Transverse colon (tissue), 4 donors: ENCODE measurements at regions not wholly inside any gene's neighbourhood (a gene's known extent, or its start where the extent isn't known, plus 50 kb on each side); places are given as distances from the start of the nearest gene placed in this dataset.

Experiments
- DNase-seq: peaks from one replicate; pipeline ENCODE4 v3.0.0-alpha.2; 2019
- H3K27ac ChIP-seq, 4 donors: fragments of 200-600 bp; sonication (generic); 2 replicates each; pipeline ENCODE4 v1.5.1; 2016 to 2018; ENCODE audit warnings: inconsistent platforms in 4 of 4
- H3K27me3 ChIP-seq: fragments of 200-600 bp; sonication (generic); 2 replicates; pipeline ENCODE4 v1.5.1; 2017; ENCODE audit warnings: inconsistent platforms
- H3K36me3 ChIP-seq, 4 donors: fragments of 200-600 bp; sonication (generic); 2 replicates each; pipeline ENCODE4 v1.5.1; 2017 to 2019; ENCODE audit warnings: inconsistent platforms in 4 of 4
- H3K4me1 ChIP-seq, 4 donors: fragments of 200-600 bp; sonication (generic); 2 replicates each; pipeline ENCODE4 v1.5.1; 2017 to 2020; ENCODE audit warnings: inconsistent platforms in 4 of 4
- H3K4me3 ChIP-seq, 4 donors: fragments of 200-600 bp; sonication (generic); 1 replicate in 1 of 4; 2 replicates in 3 of 4; pipeline versions ENCODE4 v1.5.1 to v1.6.1; 2017 to 2019; ENCODE audit warnings: inconsistent platforms in 4 of 4
- H3K9me3 ChIP-seq, 2 donors: fragments of 200-600 bp; sonication (generic); 2 replicates each; pipeline ENCODE4 v1.5.1; 2017 to 2019; ENCODE audit warnings: inconsistent platforms in 2 of 2
- CTCF ChIP-seq, 5 experiments: fragments of 200-600 bp in 3 of 5; fragments of 450-650 bp in 2 of 5; sonication (generic) in 3 of 5; IDR thresholded peaks; 1 replicate in 2 of 5; 2 replicates in 3 of 5; pipeline ENCODE4 v1.5.1; 2016 to 2017; ENCODE audit warnings: antibody characterized with exemption in 5 of 5, inconsistent platforms in 3 of 5, mild to moderate bottlenecking in 2 of 5, moderate library complexity in 1 of 5
- EP300 ChIP-seq: sonication (generic); formaldehyde crosslinking; IDR thresholded peaks from one replicate; pipeline ENCODE4 v1.6.1; 2017; ENCODE audit warnings: antibody characterized with exemption, low read depth
- POLR2A ChIP-seq: fragments of 450-650 bp; IDR thresholded peaks from one replicate; pipeline ENCODE4 v1.6.1; 2016; ENCODE audit warnings: antibody characterized with exemption, mild to moderate bottlenecking, moderate library complexity
- POLR2AphosphoS5 ChIP-seq, 3 donors: sonication (generic); formaldehyde crosslinking; IDR thresholded peaks; one replicate each; pipeline ENCODE4 v1.6.1; 2016; ENCODE audit warnings: antibody characterized with exemption in 3 of 3
- WGBS, 2 donors: methylation state at CpG; one replicate each; pipeline ENCODE4 v1.1.5; 2018; ENCODE audit warnings: low coverage in 1 of 2; 5-methylcytosine and 5-hydroxymethylcytosine counted together
- in situ Hi-C, 4 donors: fragments of 200-750 bp; cut with MboI; loops; one replicate each; pipeline versions ENCODE4 v1.15.0 to v1.15.1; 2017; ENCODE audit warnings: low sequenced_read_pairs in 3 of 4, low pct_ligation_motif_present in 1 of 4, low pct_unique_long_range_greater_than_20kb in 1 of 4
- intact Hi-C: fragments of 100-400 bp; cut with DNase I; formaldehyde crosslinking; loops from one replicate; pipeline ENCODE4 v1.15.1; 2023; ENCODE audit warnings: low total_unique reads

DNA sequence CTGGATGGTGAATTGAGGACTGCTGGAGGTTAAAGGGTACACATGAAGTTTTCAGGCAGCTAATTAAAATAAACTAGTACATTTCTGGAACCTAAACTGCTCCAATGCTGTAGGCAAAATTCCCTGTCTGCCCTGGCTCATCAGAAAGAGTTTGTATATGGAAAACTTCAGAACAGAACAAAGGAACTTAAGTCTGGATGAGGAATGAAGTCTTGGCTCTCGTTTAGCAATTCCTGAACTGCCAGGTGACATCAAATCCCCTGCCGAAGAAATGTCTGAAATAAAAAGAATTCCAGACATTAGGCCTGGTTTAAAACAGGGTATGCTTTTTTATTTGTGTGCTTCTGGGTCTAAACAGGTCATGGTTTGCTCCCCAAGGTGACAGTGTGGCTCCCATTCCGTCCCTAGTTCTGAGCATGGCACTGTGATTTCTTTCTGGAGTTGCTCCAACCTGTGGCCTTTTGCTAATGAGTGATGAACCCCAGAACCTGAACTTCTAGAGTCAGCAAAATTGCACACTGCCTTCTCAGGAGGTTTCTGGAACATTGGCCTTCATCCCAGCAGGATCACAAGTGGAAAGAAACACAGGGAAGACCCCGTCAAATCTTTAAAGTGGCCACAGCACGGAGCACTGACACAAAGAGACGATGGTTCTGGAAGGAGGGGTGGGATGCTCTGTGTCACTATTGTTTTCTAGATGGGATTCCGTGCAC lies 129.4 kb upstream of the NAA20 start:
- no peak for DNase-seq
- Histone ChIP-seq H3K4me3 (peak overlapping the region in 3 of 4 donors; percentile 19 to 47 (median 24)), H3K36me3 (peaks cover 0 to 2% (median 0%) of the 10 kb centered on the region in 4 donors), H3K27me3 (no peaks in the 10 kb centered on the region), H3K9me3 (no peaks in the 10 kb centered on the region), H3K4me1 (peaks cover 39 to 81% (median 66%) of the 10 kb centered on the region in 4 donors), H3K27ac (peak overlapping the region; percentile 86 to 90 (median 88))
- in situ Hi-C loops (loop anchor here in 1 of 4 donors (25.0 kb wide), 1 partner anchor 100 kb away; no protein-coding TSS in a partner anchor), intact Hi-C loops (loop anchor here (10.0 kb wide), 2 partner anchors 87 to 93 kb away; no protein-coding TSS in a partner anchor)
- WGBS, 2 donors, result 27 to 37% methylated on average over 4 to 7 of the region's 7 CpGs
- TF ChIP-seq POLR2A, result no peak
- TF ChIP-seq EP300, result no peak

DNA sequence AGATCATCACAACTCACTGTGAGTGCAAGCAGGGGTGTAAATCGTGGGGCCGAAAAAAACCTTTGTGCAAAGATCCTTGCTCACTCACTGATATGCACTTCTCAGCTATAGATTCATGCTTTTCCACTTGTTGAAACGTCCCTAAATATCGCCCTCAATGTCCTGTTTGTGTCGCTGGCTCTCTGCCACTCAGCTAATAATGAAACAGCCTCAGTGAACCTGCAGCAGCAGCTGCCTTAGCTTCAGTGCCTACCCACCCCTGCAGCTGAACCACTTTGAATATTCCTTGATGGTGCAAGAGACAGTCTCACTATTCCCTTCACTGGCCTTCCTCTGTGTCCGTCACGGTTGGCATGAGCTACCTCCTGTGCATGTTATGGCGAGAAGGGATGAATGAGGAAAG lies 128.9 kb upstream of the NAA20 start:
- in situ Hi-C loops, result loop anchor here in 1 of 4 donors (25.0 kb wide), 1 partner anchor 101 kb away; no protein-coding TSS in a partner anchor
- TF ChIP-seq POLR2A, result no peak
- no peak for TF ChIP-seq POLR2AphosphoS5 (IDR thresholded peaks at IDR 0.05)
- no peak for TF ChIP-seq CTCF (IDR thresholded peaks at IDR 0.05)
- no peak for TF ChIP-seq EP300
- Histone ChIP-seq H3K36me3 (peaks cover 0 to 3% (median 0%) of the 10 kb centered on the region in 4 donors), H3K27me3 (no peaks in the 10 kb centered on the region), H3K4me3 (peak overlapping the region in 2 of 4 donors; percentile 18 to 47), H3K27ac (peak overlapping the region; percentile 86 to 90 (median 88)), H3K9me3 (no peaks in the 10 kb centered on the region), H3K4me1 (peaks cover 39 to 81% (median 66%) of the 10 kb centered on the region in 4 donors)
- WGBS, 2 donors, result 23 to 39% methylated on average over 4 to 8 of the region's 8 CpGs
- peak; percentile 36 for DNase-seq
- intact Hi-C loops, result loop anchor here (10.0 kb wide), 2 partner anchors 87 to 93 kb away; no protein-coding TSS in a partner anchor

GRCh38 chr20:19889011-19889953 lies 127.9 kb upstream of the NAA20 start:
- Histone ChIP-seq H3K36me3 (peaks cover 0 to 3% (median 0%) of the 10 kb centered on the region in 4 donors), H3K4me1 (peaks cover 37 to 78% (median 62%) of the 10 kb centered on the region in 4 donors), H3K27ac (peak overlapping the region; percentile 86 to 90 (median 88)), H3K27me3 (no peaks in the 10 kb centered on the region), H3K9me3 (no peaks in the 10 kb centered on the region), H3K4me3 (peak overlapping the region in 3 of 4 donors; percentile 11 to 47 (median 18))
- peak; percentile 32 for DNase-seq
- intact Hi-C loops, result loop anchor here (10.0 kb wide), 2 partner anchors 86 to 94 kb away; no protein-coding TSS in a partner anchor
- TF ChIP-seq POLR2A, result peak; percentile 35
- no peak for TF ChIP-seq EP300
- no peak for TF ChIP-seq CTCF (IDR thresholded peaks at IDR 0.05)
- TF ChIP-seq POLR2AphosphoS5 (IDR thresholded peaks at IDR 0.05), result peak in 1 of 3 donors; percentile 63
- 11 to 16% methylated on average over 9 to 21 of the region's 21 CpGs for WGBS, 2 donors
- in situ Hi-C loops, result loop anchor here in 1 of 4 donors (25.0 kb wide), 1 partner anchor 102 kb away; no protein-coding TSS in a partner anchor

DNA sequence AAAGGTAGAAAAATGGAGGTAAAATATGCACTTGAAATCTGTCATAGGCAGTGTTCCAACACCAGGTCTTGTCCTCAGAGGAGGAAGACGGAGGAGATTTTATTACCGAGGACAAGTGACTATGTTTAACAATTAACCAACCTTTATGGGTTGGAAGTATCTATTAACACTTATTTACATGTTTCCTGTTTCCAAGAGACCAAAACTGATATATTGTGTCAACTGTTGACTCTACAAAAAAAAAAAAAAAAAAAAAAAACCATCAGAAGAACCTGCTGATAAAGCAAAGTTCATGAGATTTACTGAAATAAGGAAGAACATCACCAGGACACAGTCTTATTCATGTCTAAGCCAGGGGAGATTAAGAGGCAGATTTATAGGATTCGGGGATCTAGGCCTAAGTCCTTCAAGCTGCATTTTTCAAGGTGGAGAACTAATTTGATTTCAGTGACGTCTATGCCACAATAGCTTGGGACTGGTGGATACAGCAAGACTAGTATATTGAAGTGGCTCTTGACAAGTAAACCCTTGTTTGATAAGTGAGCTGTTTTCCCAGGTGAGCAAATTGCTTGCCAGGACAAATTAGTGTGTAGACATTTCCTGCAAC lies 126.6 kb upstream of the NAA20 start:
- H3K27me3 ChIP-seq, result no peaks in the 10 kb centered on the region
- H3K4me3 ChIP-seq, result peak overlapping the region in 1 of 4 donors; percentile 47
- no peaks in the 10 kb centered on the region for H3K9me3 ChIP-seq
- in situ Hi-C loops (loop anchor here in 1 of 4 donors (25.0 kb wide), 1 partner anchor 103 kb away; no protein-coding TSS in a partner anchor), intact Hi-C loops (no loop called here)
- 39 to 48% methylated on average over 4 of the region's 4 CpGs for WGBS, 2 donors
- peaks cover 34 to 66% (median 53%) of the 10 kb centered on the region in 4 donors for H3K4me1 ChIP-seq
- peaks cover 0 to 3% (median 0%) of the 10 kb centered on the region in 4 donors for H3K36me3 ChIP-seq
- no peak for DNase-seq
- peak overlapping the region; percentile 86 to 90 (median 88) for H3K27ac ChIP-seq
- TF ChIP-seq EP300 (no peak), POLR2AphosphoS5 (IDR thresholded peaks at IDR 0.05) (peak in 2 of 3 donors; percentile 50 to 69), CTCF (IDR thresholded peaks at IDR 0.05) (no peak), POLR2A (peak; percentile 38)
